NAMALWA (cell line): ENCODE measurements at regions not wholly inside any gene's neighbourhood (a gene's known extent, or its start where the extent isn't known, plus 50 kb on each side); places are given as distances from the start of the nearest gene placed in this dataset.

Experiments
- DNase-seq: peaks from one replicate; pipeline ENCODE4 v3.0.0-alpha.2; 2015; ENCODE audit warnings: low spot score

GRCh38 chrX:20432048-20432447 lies 165.3 kb upstream of the RPS6KA3 start:
- no peak for DNase-seq

GRCh38 chrX:20431486-20431885 lies 164.8 kb upstream of the RPS6KA3 start:
- DNase-seq = no peak

- no peak for DNase-seq
These were observed 160.6 kb upstream of the RPS6KA3 start for GRCh38 chrX:20427173-20427770.

GRCh38 chrX:20421697-20422096 lies 155.0 kb upstream of the RPS6KA3 start:
- DNase-seq = no peak

- no peak for DNase-seq
These were observed 154.6 kb upstream of the RPS6KA3 start for GRCh38 chrX:20421275-20421674.

- DNase-seq = no peak
These were observed 153.3 kb upstream of the RPS6KA3 start for GRCh38 chrX:20420058-20420457.

GRCh38 chrX:20418379-20419150 lies 151.9 kb upstream of the RPS6KA3 start:
- DNase-seq = no peak

GRCh38 chrX:20414762-20415445 lies 148.2 kb upstream of the RPS6KA3 start:
- DNase-seq = no peak

GRCh38 chrX:20414066-20414465 lies 147.4 kb upstream of the RPS6KA3 start:
- DNase-seq = no peak

- no peak for DNase-seq
These were observed 146.3 kb upstream of the RPS6KA3 start for GRCh38 chrX:20412871-20413486.

GRCh38 chrX:20410540-20410939 lies 143.8 kb upstream of the RPS6KA3 start:
- no peak for DNase-seq

GRCh38 chrX:20409991-20410390 lies 143.3 kb upstream of the RPS6KA3 start:
- no peak for DNase-seq

GRCh38 chrX:20402956-20403355 lies 136.2 kb upstream of the RPS6KA3 start:
- DNase-seq = no peak

GRCh38 chrX:20399728-20400414 lies 133.2 kb upstream of the RPS6KA3 start:
- DNase-seq = no peak

GRCh38 chrX:20397587-20397986 lies 130.9 kb upstream of the RPS6KA3 start:
- no peak for DNase-seq

- DNase-seq = no peak
These were observed 127.7 kb upstream of the RPS6KA3 start for GRCh38 chrX:20394451-20394850.

GRCh38 chrX:20393944-20394343 lies 127.2 kb upstream of the RPS6KA3 start:
- no peak for DNase-seq

GRCh38 chrX:20388594-20388993 lies 121.9 kb upstream of the RPS6KA3 start:
- no peak for DNase-seq

GRCh38 chrX:20383477-20383876 lies 116.8 kb upstream of the RPS6KA3 start:
- DNase-seq = no peak

- DNase-seq = no peak
These were observed 116.0 kb upstream of the RPS6KA3 start for GRCh38 chrX:20382518-20383297.

- no peak for DNase-seq
These were observed 115.4 kb upstream of the RPS6KA3 start for GRCh38 chrX:20382082-20382481.
